Mammary epithelial cell (primary cell): ENCODE measurements at regions not wholly inside any gene's neighbourhood (a gene's known extent, or its start where the extent isn't known, plus 50 kb on each side); places are given as distances from the start of the nearest gene placed in this dataset.

Experiments
- CTCF ChIP-seq, 2 donors: IDR thresholded peaks in 1 of 2; conservative IDR thresholded peaks in 1 of 2; 2 replicates each; pipeline ENCODE4 v1.5.1; 2011 to 2012; ENCODE audit warnings: inconsistent platforms in 2 of 2, low read length in 2 of 2, mild to moderate bottlenecking in 2 of 2, control low read depth in 1 of 2, low read depth in 1 of 2; ENCODE audit not compliant: insufficient read depth in 1 of 2; ENCODE audit errors: extremely low read depth in 1 of 2
- EZH2 ChIP-seq: IDR thresholded peaks from 2 replicates; pipeline ENCODE4 v1.6.1; 2012; ENCODE audit warnings: low read length, inconsistent platforms, borderline replicate concordance

GRCh38 chr9:7608261-7608660 is 191.3 kb downstream of the DMAC1 start:
- TF ChIP-seq CTCF (conservative IDR thresholded peaks at IDR 0.05 in 1 of 2, IDR thresholded peaks at IDR 0.05 in 1 of 2; ENCODE audit: extremely low read depth in 1 of 2, insufficient read depth in 1 of 2, low read depth in 1 of 2, low read length in 2 of 2) (no peak), EZH2 (no peak)
